ENCODE measurements at regions not wholly inside any gene's neighbourhood (a gene's known extent, or its start where the extent isn't known, plus 50 kb on each side); places are given as distances from the start of the nearest gene placed in this dataset.

- H3K4me3 ChIP-seq (ENCODE audit: low read depth, low read length) = no peak overlapping the region
- no peak for TF ChIP-seq CTCF (IDR thresholded peaks at IDR 0.05; ENCODE audit: low read depth, low read length, missing control alignments)
These were observed 410.1 kb downstream of the SUCLG1 start for GRCh38 chr2:84048964-84049363.

GRCh38 chr2:84041506-84041905, 417.6 kb downstream of the SUCLG1 start:
- no peak overlapping the region for H3K4me3 ChIP-seq (ENCODE audit: low read depth, low read length)
- no peak for DNase-seq (ENCODE audit: low read depth)
- TF ChIP-seq CTCF (IDR thresholded peaks at IDR 0.05; ENCODE audit: low read depth, low read length, missing control alignments) = no peak

More at GRCh38 chr2:84048964-84049363, 410.1 kb downstream of the SUCLG1 start:
- DNase-seq (ENCODE audit: low read depth) = no peak

- no peak for TF ChIP-seq CTCF (IDR thresholded peaks at IDR 0.05; ENCODE audit: low read depth, low read length, missing control alignments)
- no peak for DNase-seq (ENCODE audit: low read depth)
- H3K4me3 ChIP-seq (ENCODE audit: low read depth, low read length) = no peak overlapping the region
These were observed 418.8 kb downstream of the SUCLG1 start for GRCh38 chr2:84040281-84040680.

- no peak for TF ChIP-seq CTCF (IDR thresholded peaks at IDR 0.05; ENCODE audit: low read depth, low read length, missing control alignments)
- no peak for DNase-seq (ENCODE audit: low read depth)
- no peak overlapping the region for H3K4me3 ChIP-seq (ENCODE audit: low read depth, low read length)
These were observed 420.2 kb downstream of the SUCLG1 start for GRCh38 chr2:84038866-84039265.

- H3K4me3 ChIP-seq (ENCODE audit: low read depth, low read length) = no peak overlapping the region
- no peak for TF ChIP-seq CTCF (IDR thresholded peaks at IDR 0.05; ENCODE audit: low read depth, low read length, missing control alignments)
- no peak for DNase-seq (ENCODE audit: low read depth)
These were observed 425.6 kb downstream of the SUCLG1 start for GRCh38 chr2:84033347-84033974.

DNA sequence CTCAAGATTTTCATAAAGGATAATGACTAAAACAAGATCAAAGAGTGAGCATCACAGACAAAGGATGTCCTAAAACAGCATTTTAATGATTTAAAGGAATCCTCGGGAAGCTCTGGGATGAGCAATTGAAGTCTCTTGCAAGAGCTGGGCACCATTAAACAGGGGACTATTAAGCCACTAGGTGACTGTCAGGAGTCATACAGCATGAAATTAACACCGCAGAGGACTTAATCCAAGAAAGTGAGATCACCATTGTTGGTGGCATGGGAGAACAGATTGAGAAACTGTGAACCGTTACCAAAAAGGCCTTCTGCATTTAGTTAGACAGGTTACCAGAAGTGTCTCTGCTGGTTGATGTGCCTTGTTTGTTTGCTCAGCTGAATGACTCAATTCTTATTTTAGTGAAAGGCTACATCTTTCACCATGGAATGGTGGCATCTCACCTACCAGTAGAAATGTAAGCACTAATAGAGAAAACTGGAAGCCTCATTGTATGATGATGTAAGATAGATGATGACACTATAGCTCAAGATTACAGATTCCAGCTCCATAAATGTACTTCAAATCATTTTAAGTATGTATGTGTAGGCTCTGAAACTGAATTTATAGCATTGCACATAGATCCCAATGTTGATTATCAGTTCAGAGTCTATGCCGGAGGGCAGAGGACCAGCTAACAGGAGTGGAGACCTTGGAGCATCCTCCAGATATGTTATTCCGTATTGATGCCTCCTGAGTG, 427.6 kb downstream of the SUCLG1 start:
- no peak overlapping the region for H3K4me3 ChIP-seq (ENCODE audit: low read depth, low read length)
- TF ChIP-seq CTCF (IDR thresholded peaks at IDR 0.05; ENCODE audit: low read depth, low read length, missing control alignments) = no peak
- no peak for DNase-seq (ENCODE audit: low read depth)
